A549 (cell line): ENCODE measurements at regions not wholly inside any gene's neighbourhood (a gene's known extent, or its start where the extent isn't known, plus 50 kb on each side); places are given as distances from the start of the nearest gene placed in this dataset.

Experiments used
- CEBPB ChIP-seq, 2 experiments: fragments of >200 bp in 1 of 2; sonication (Bioruptor Twin) in 1 of 2; formaldehyde crosslinking in 1 of 2; IDR thresholded peaks; 2 replicates each; pipeline ENCODE4 v1.6.1; 2012 to 2016
- EP300 ChIP-seq, 2 experiments: fragments of >200 bp; sonication (Bioruptor Twin); formaldehyde crosslinking; IDR thresholded peaks; 2 replicates in 1 of 2; 3 replicates in 1 of 2; pipeline ENCODE4 v1.6.1; 2016 to 2017
- HOXA7 ChIP-seq: fragments of 250-450 bp; sonication (Bioruptor Pico); IDR thresholded peaks from 2 replicates; pipeline ENCODE4 v1.5.0; 2020; ENCODE audit warnings: mild to moderate bottlenecking, moderate library complexity
- JUNB ChIP-seq: fragments of >200 bp; sonication (Bioruptor Twin); formaldehyde crosslinking; IDR thresholded peaks from 2 replicates; pipeline ENCODE4 v1.6.1; 2016
- POLR2A ChIP-seq: IDR thresholded peaks from 2 replicates; pipeline ENCODE4 v1.6.1; 2012; ENCODE audit warnings: mild to moderate bottlenecking, low read length
- TF ChIP-seq, protein P1 (sequence below): fragments of >200 bp; sonication (Bioruptor Twin); formaldehyde crosslinking; IDR thresholded peaks from 3 replicates; pipeline ENCODE4 v1.5.1; 2016
- TF ChIP-seq, protein P2 (sequence below): fragments of 200-600 bp; sonication (generic); IDR thresholded peaks from 2 replicates; pipeline ENCODE4 v1.6.1; 2016; ENCODE audit warnings: antibody characterized with exemption, mild to moderate bottlenecking, moderate library complexity
- TF ChIP-seq, protein P3 (sequence below): fragments of 450-650 bp; IDR thresholded peaks from 2 replicates; pipeline ENCODE4 v1.6.1; 2014; ENCODE audit warnings: antibody characterized with exemption

DNA sequence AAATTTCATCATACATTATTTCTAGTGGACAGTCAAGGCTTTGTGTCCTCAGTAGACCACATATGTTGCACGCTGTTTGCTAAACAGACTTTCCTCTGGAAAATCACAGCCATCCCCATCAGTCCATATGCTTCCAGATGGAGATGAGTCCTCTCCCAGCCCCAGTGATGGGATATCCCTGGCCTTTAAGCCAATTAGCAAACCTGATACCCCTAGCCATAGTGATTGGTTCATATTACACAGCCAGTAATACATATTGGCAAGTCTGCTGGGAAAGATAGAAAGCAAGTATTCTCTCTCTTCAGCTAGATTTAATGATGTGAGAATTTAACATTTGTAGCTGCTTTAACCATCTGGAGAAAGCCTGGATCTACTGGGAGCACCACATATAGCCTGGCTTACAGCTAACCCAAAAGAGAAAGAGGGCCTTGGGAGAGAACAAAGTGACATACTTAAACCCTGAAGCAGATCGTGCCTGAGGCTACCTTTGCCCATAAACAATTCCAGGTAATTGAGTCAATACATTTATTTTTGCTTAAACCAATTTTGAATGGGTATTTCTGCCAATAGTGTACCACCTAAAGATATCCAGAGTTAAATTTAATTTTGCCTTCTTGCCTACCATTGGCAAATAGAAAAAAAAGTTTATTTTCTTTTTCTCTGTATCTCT lies 103.5 kb upstream of the HIVEP1 start:
- TF ChIP-seq, protein P1, sequence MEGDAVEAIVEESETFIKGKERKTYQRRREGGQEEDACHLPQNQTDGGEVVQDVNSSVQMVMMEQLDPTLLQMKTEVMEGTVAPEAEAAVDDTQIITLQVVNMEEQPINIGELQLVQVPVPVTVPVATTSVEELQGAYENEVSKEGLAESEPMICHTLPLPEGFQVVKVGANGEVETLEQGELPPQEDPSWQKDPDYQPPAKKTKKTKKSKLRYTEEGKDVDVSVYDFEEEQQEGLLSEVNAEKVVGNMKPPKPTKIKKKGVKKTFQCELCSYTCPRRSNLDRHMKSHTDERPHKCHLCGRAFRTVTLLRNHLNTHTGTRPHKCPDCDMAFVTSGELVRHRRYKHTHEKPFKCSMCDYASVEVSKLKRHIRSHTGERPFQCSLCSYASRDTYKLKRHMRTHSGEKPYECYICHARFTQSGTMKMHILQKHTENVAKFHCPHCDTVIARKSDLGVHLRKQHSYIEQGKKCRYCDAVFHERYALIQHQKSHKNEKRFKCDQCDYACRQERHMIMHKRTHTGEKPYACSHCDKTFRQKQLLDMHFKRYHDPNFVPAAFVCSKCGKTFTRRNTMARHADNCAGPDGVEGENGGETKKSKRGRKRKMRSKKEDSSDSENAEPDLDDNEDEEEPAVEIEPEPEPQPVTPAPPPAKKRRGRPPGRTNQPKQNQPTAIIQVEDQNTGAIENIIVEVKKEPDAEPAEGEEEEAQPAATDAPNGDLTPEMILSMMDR: no peak
- TF ChIP-seq HOXA7 (CRISPR knock-in tag) (no peak), POLR2A (no peak), JUNB (no peak), CEBPB (IDR thresholded peaks at IDR 0.05) (no peak), EP300 (IDR thresholded peaks at IDR 0.05) (no peak)
- TF ChIP-seq, protein P2, sequence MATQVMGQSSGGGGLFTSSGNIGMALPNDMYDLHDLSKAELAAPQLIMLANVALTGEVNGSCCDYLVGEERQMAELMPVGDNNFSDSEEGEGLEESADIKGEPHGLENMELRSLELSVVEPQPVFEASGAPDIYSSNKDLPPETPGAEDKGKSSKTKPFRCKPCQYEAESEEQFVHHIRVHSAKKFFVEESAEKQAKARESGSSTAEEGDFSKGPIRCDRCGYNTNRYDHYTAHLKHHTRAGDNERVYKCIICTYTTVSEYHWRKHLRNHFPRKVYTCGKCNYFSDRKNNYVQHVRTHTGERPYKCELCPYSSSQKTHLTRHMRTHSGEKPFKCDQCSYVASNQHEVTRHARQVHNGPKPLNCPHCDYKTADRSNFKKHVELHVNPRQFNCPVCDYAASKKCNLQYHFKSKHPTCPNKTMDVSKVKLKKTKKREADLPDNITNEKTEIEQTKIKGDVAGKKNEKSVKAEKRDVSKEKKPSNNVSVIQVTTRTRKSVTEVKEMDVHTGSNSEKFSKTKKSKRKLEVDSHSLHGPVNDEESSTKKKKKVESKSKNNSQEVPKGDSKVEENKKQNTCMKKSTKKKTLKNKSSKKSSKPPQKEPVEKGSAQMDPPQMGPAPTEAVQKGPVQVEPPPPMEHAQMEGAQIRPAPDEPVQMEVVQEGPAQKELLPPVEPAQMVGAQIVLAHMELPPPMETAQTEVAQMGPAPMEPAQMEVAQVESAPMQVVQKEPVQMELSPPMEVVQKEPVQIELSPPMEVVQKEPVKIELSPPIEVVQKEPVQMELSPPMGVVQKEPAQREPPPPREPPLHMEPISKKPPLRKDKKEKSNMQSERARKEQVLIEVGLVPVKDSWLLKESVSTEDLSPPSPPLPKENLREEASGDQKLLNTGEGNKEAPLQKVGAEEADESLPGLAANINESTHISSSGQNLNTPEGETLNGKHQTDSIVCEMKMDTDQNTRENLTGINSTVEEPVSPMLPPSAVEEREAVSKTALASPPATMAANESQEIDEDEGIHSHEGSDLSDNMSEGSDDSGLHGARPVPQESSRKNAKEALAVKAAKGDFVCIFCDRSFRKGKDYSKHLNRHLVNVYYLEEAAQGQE: no peak
- TF ChIP-seq, protein P3, sequence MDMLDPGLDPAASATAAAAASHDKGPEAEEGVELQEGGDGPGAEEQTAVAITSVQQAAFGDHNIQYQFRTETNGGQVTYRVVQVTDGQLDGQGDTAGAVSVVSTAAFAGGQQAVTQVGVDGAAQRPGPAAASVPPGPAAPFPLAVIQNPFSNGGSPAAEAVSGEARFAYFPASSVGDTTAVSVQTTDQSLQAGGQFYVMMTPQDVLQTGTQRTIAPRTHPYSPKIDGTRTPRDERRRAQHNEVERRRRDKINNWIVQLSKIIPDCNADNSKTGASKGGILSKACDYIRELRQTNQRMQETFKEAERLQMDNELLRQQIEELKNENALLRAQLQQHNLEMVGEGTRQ: no peak
